ENCODE measurements at regions not wholly inside any gene's neighbourhood (a gene's known extent, or its start where the extent isn't known, plus 50 kb on each side); places are given as distances from the start of the nearest gene placed in this dataset.

GRCh38 chr14:92247947-92248346, 75.0 kb upstream of the SLC24A4 start:
- TF ChIP-seq CTCF (IDR thresholded peaks at IDR 0.05; ENCODE audit: borderline replicate concordance, extremely low read depth, low read length, poor library complexity, severe bottlenecking) (no peak), EZH2 (IDR thresholded peaks at IDR 0.05; ENCODE audit: borderline replicate concordance, low read depth, low read length, severe bottlenecking) (no peak)
